ENCODE measurements at regions not wholly inside any gene's neighbourhood (a gene's known extent, or its start where the extent isn't known, plus 50 kb on each side); places are given as distances from the start of the nearest gene placed in this dataset.

- Histone ChIP-seq H3K4me3 (peak overlapping the region; percentile 80), H3K9me3 (no peaks in the 10 kb centered on the region), H3K27me3 (replicated peaks; ENCODE audit: insufficient read depth) (no peaks in the 10 kb centered on the region), H3K27ac (peak overlapping the region; percentile 79 to 80), H3K36me3 (no peaks in the 10 kb centered on the region), H3K4me1 (ENCODE audit: control insufficient read depth in 1 of 2, low read depth in 2 of 2) (no peaks in the 10 kb centered on the region)
- peak; percentile 17 for ATAC-seq (ENCODE audit: insufficient number of reproducible peaks, low FRiP score, low read depth)
- DNase-seq (ENCODE audit: low spot score) = no peak
- no peak for TF ChIP-seq CTCF (IDR thresholded peaks at IDR 0.05)
Observed at GRCh38 chrY:19077698-19078113, 304.2 kb upstream of the HSFY2 start.

GRCh38 chrY:19076846-19077697 lies 303.5 kb upstream of the HSFY2 start:
- ATAC-seq (ENCODE audit: insufficient number of reproducible peaks, low FRiP score, low read depth) (peak; percentile 11), DNase-seq (ENCODE audit: low spot score) (no peak)
- H3K36me3 ChIP-seq = no peaks in the 10 kb centered on the region
- no peaks in the 10 kb centered on the region for H3K9me3 ChIP-seq
- TF ChIP-seq CTCF (IDR thresholded peaks at IDR 0.05) = no peak
- H3K27me3 ChIP-seq (replicated peaks; ENCODE audit: insufficient read depth) = no peaks in the 10 kb centered on the region
- peak overlapping the region; percentile 79 to 80 for H3K27ac ChIP-seq
- H3K4me1 ChIP-seq (ENCODE audit: control insufficient read depth in 1 of 2, low read depth in 2 of 2) = no peaks in the 10 kb centered on the region
- H3K4me3 ChIP-seq = peak overlapping the region; percentile 80

GRCh38 chrY:19075471-19076253 lies 302.1 kb upstream of the HSFY2 start:
- ATAC-seq (ENCODE audit: insufficient number of reproducible peaks, low FRiP score, low read depth) = peak; percentile 74
- Histone ChIP-seq H3K27me3 (replicated peaks; ENCODE audit: insufficient read depth) (no peaks in the 10 kb centered on the region), H3K27ac (peak overlapping the region; percentile 79 to 80), H3K36me3 (no peaks in the 10 kb centered on the region), H3K4me3 (peak overlapping the region; percentile 80), H3K4me1 (ENCODE audit: control insufficient read depth in 1 of 2, low read depth in 2 of 2) (no peaks in the 10 kb centered on the region), H3K9me3 (no peaks in the 10 kb centered on the region)
- DNase-seq (ENCODE audit: low spot score) = peak; percentile 41
- no peak for TF ChIP-seq CTCF (IDR thresholded peaks at IDR 0.05)

- no peaks in the 10 kb centered on the region for H3K4me1 ChIP-seq (ENCODE audit: control insufficient read depth in 1 of 2, low read depth in 2 of 2)
- H3K4me3 ChIP-seq = no peak overlapping the region
- TF ChIP-seq CTCF (IDR thresholded peaks at IDR 0.05) = no peak
- DNase-seq (ENCODE audit: low spot score) = no peak
- H3K27me3 ChIP-seq (replicated peaks; ENCODE audit: insufficient read depth) = no peaks in the 10 kb centered on the region
- no peak for ATAC-seq (ENCODE audit: insufficient number of reproducible peaks, low FRiP score, low read depth)
- no peak overlapping the region for H3K27ac ChIP-seq
- H3K36me3 ChIP-seq = no peaks in the 10 kb centered on the region
- no peaks in the 10 kb centered on the region for H3K9me3 ChIP-seq
Observed at GRCh38 chrY:19067435-19067834, 293.9 kb upstream of the HSFY2 start.

Measured in thoracic aorta (tissue), 2 donors.